ENCODE measurements at regions not wholly inside any gene's neighbourhood (a gene's known extent, or its start where the extent isn't known, plus 50 kb on each side); places are given as distances from the start of the nearest gene placed in this dataset.

GRCh38 chrX:80237072-80237471 lies 183.2 kb upstream of the TENT5D start:
- DNase-seq (ENCODE audit: insufficient read length, low spot score), result no peak
- FAIRE-seq, result no peak
- TF ChIP-seq, protein P1, sequence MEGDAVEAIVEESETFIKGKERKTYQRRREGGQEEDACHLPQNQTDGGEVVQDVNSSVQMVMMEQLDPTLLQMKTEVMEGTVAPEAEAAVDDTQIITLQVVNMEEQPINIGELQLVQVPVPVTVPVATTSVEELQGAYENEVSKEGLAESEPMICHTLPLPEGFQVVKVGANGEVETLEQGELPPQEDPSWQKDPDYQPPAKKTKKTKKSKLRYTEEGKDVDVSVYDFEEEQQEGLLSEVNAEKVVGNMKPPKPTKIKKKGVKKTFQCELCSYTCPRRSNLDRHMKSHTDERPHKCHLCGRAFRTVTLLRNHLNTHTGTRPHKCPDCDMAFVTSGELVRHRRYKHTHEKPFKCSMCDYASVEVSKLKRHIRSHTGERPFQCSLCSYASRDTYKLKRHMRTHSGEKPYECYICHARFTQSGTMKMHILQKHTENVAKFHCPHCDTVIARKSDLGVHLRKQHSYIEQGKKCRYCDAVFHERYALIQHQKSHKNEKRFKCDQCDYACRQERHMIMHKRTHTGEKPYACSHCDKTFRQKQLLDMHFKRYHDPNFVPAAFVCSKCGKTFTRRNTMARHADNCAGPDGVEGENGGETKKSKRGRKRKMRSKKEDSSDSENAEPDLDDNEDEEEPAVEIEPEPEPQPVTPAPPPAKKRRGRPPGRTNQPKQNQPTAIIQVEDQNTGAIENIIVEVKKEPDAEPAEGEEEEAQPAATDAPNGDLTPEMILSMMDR (IDR thresholded peaks at IDR 0.05; ENCODE audit: insufficient read depth, missing control alignments), result no peak

DNA sequence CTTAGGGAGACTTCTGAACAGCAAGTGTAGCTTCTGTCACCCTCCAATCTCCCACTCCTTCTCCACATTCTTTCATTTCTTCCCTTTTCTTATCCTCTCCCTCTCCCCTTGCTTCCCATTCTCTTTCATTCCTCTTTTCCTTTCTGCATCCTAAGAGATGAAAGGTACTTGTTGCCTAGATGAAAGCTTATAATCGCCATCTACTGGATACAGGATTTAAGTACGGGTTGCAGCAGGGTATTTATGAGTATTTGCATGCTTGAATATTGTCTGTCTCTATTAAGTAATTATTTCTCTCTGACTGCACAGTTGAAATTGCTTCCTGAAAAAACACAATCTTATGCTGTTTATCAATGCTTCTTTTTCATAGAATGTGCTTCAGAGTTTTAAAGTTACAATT lies 174.0 kb upstream of the TENT5D start:
- FAIRE-seq, result no peak
- DNase-seq (ENCODE audit: insufficient read length, low spot score), result no peak
- TF ChIP-seq, protein P1 (IDR thresholded peaks at IDR 0.05; ENCODE audit: insufficient read depth, missing control alignments), result no peak

- DNase-seq (ENCODE audit: insufficient read length, low spot score) (no peak), FAIRE-seq (no peak)
- TF ChIP-seq, protein P1 (IDR thresholded peaks at IDR 0.05; ENCODE audit: insufficient read depth, missing control alignments), result no peak
Measured at GRCh38 chrX:80266287-80266686, 154.0 kb upstream of the TENT5D start.

DNA sequence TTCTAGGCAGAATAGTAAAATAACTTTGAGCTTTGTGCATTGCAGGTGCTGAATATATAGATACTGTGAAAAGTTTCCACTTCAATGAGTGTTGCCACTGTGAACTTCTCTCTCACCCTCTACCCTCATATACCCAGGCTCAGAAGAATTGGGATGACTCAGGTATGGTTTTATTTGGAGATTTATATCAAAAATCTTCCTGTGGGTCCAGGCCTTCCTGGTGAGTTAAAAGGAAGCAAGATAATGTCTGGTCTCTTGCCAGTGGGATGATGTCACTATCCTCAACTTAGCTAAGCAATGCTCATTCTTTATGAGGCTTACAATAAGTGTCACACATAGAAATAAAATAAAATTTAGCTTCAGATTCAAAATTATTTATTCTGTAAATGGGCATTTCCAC lies 153.3 kb upstream of the TENT5D start:
- DNase-seq (ENCODE audit: insufficient read length, low spot score), result no peak
- no peak for FAIRE-seq
- TF ChIP-seq, protein P1 (IDR thresholded peaks at IDR 0.05; ENCODE audit: insufficient read depth, missing control alignments), result no peak

- DNase-seq (ENCODE audit: insufficient read length, low spot score) (no peak), FAIRE-seq (no peak)
- TF ChIP-seq, protein P1 (IDR thresholded peaks at IDR 0.05; ENCODE audit: insufficient read depth, missing control alignments), result no peak
Measured at GRCh38 chrX:80267790-80268189, 152.5 kb upstream of the TENT5D start.

DNA sequence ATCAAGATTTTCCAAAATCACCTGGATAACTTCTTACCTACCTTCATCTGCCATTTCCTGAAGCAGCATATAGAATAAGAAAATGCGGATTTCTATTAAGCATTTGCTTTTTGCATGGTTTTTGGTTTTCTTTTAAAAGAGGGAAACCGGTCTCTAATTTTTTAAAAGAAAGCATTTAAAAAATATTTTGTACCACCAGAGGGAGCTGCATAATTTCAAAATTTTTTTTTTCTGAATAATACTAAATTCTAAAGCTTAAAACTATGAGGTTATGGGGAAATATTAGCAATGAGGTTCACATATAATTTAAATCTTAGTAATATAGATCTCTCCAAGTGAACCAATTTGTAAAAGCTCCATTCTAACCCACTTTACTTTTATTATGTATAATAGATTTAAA lies 137.7 kb upstream of the TENT5D start:
- no peak for DNase-seq (ENCODE audit: insufficient read length, low spot score)
- TF ChIP-seq, protein P1 (IDR thresholded peaks at IDR 0.05; ENCODE audit: insufficient read depth, missing control alignments), result peak; percentile 1
- no peak for FAIRE-seq

GRCh38 chrX:80285131-80285773 lies 135.0 kb upstream of the TENT5D start:
- no peak for DNase-seq (ENCODE audit: insufficient read length, low spot score)
- FAIRE-seq, result peak; percentile 84
- TF ChIP-seq, protein P1 (IDR thresholded peaks at IDR 0.05; ENCODE audit: insufficient read depth, missing control alignments), result peak; percentile 33
